K562 (cell line): ENCODE measurements at regions not wholly inside any gene's neighbourhood (a gene's known extent, or its start where the extent isn't known, plus 50 kb on each side); places are given as distances from the start of the nearest gene placed in this dataset.

Source experiments
- ATAC-seq: fragments of 200-7000 bp; cut with Tn5 transposase; 3 replicates; pipeline ENCODE4 v1.9.1; 2020; ENCODE audit warnings: moderate library complexity
- BruUV-seq: library from RNA; stranded (reverse); fragments of 400-500 nt; replicated peaks from 2 replicates; lab custom pipeline; 2021; lab: Mats Ljungman, UMichigan
- CTCF ChIA-PET: fragments of 300-600 bp; formaldehyde crosslinking; extraction: SDS; loops from one replicate; lab custom pipeline; 2021; ENCODE audit warnings: low intra/inter-chr PET ratio; lab: Yijun Ruan, JAX
- POLR2A ChIA-PET: fragments of 300-600, 350-650 bp; sonication (Branson Sonifier 250); formaldehyde crosslinking; extraction: SDS; loops from one replicate; lab custom pipeline; 2021; ENCODE audit warnings: antibody characterized with exemption, inconsistent platforms; lab: Yijun Ruan, JAX
- DNase-seq, 4 experiments: peaks; one replicate each; pipeline versions ENCODE4 v3.0.0 to v3.0.0-alpha.2; 2011 to 2018; ENCODE audit warnings: low spot score in 3 of 4, mixed read lengths in 3 of 4; ENCODE audit errors: extremely low read depth in 1 of 4
- FAIRE-seq: peaks from 2 replicates; lab custom pipeline; 2011; peaks lifted over from hg19 to GRCh38; lab: Jason Lieb, UNC
- H2AFZ ChIP-seq: 2 replicates; pipeline ENCODE4 v1.6.0; 2011; ENCODE audit warnings: low read depth, low read length, control low read depth, inconsistent platforms
- H3K27ac ChIP-seq: fragments of 200-600 bp; 3 replicates; pipeline ENCODE4 v1.8.0; 2011; ENCODE audit warnings: low read depth, mild to moderate bottlenecking, control low read depth, inconsistent platforms, low read length, moderate library complexity, mixed read lengths; ENCODE audit errors: extremely low read depth
- H3K27me3 ChIP-seq, 2 experiments: fragments of 300-600 bp in 1 of 2; 2 replicates in 1 of 2; 3 replicates in 1 of 2; pipeline versions ENCODE4 v1.6.0 to v1.8.0; 2011; ENCODE audit warnings: inconsistent platforms in 2 of 2, low read length in 2 of 2, mild to moderate bottlenecking in 1 of 2, mixed read lengths in 1 of 2, moderate library complexity in 1 of 2; ENCODE audit not compliant: control insufficient read depth in 2 of 2, insufficient read depth in 2 of 2
- H3K36me3 ChIP-seq: fragments of 300-600 bp; 3 replicates; pipeline ENCODE4 v1.8.0; 2011; ENCODE audit warnings: mild to moderate bottlenecking, low read length, inconsistent platforms; ENCODE audit not compliant: control insufficient read depth, insufficient read depth
- H3K4me1 ChIP-seq, 2 experiments: fragments of 200-600 bp in 1 of 2; replicated peaks in 1 of 2; 2 replicates in 1 of 2; 3 replicates in 1 of 2; pipeline versions ENCODE4 v1.5.1 to v1.8.0; 2011; ENCODE audit warnings: inconsistent platforms in 2 of 2, low read length in 2 of 2, mild to moderate bottlenecking in 1 of 2, mixed read lengths in 1 of 2, moderate library complexity in 1 of 2; ENCODE audit not compliant: control insufficient read depth in 2 of 2, insufficient read depth in 2 of 2
- H3K4me2 ChIP-seq: 2 replicates; pipeline ENCODE4 v1.6.1; 2011; ENCODE audit warnings: low read length, control low read depth, inconsistent platforms, mixed read lengths; ENCODE audit not compliant: insufficient read depth
- H3K4me3 ChIP-seq: fragments of 200-600 bp; sonication (generic), shearing (Covaris generic); 2 replicates; pipeline ENCODE4 v1.5.1; 2016; ENCODE audit warnings: control low read depth, inconsistent platforms
- H3K79me2 ChIP-seq: fragments of 200-600 bp; 3 replicates; pipeline ENCODE4 v1.8.0; 2011; ENCODE audit warnings: low read length, inconsistent platforms; ENCODE audit not compliant: control insufficient read depth, insufficient read depth
- H3K9ac ChIP-seq, 2 experiments: 2 replicates each; pipeline versions ENCODE4 v1.6.0 to v1.6.1; 2011; ENCODE audit warnings: low read depth in 2 of 2, low read length in 2 of 2, control low read depth in 1 of 2, inconsistent platforms in 1 of 2, mild to moderate bottlenecking in 1 of 2, mixed read lengths in 1 of 2; ENCODE audit not compliant: insufficient read depth in 1 of 2
- H3K9me1 ChIP-seq: one replicate; pipeline ENCODE4 v1.6.0; 2011; ENCODE audit warnings: inconsistent platforms, mild to moderate bottlenecking, low read length, moderate library complexity; ENCODE audit not compliant: control insufficient read depth, insufficient read depth
- H3K9me3 ChIP-seq: replicated peaks from 2 replicates; pipeline ENCODE4 v1.5.1; 2011; ENCODE audit warnings: low read depth, low read length, inconsistent platforms; ENCODE audit not compliant: control insufficient read depth, insufficient read depth
- H4K20me1 ChIP-seq: replicated peaks from 2 replicates; pipeline ENCODE4 v1.6.1; 2011; ENCODE audit warnings: low read length, inconsistent platforms, mixed read lengths; ENCODE audit not compliant: control insufficient read depth, insufficient read depth
- ERF ChIP-seq: fragments of 450-650 bp; formaldehyde crosslinking; IDR thresholded peaks from 2 replicates; pipeline ENCODE4 v1.4.0; 2020; ENCODE audit warnings: mild to moderate bottlenecking, mixed read lengths
- HDAC6 ChIP-seq: IDR thresholded peaks from 2 replicates; pipeline ENCODE4 v1.6.1; 2012; ENCODE audit warnings: low read depth, mild to moderate bottlenecking, control low read depth, inconsistent platforms, low read length, moderate library complexity
- HNRNPLL ChIP-seq: fragments of 200-400 bp; formaldehyde crosslinking; IDR thresholded peaks from 2 replicates; pipeline ENCODE4 v1.6.1; 2017; ENCODE audit warnings: low read length, low read depth, mild to moderate bottlenecking; ENCODE audit not compliant: poor library complexity, severe bottlenecking
- IFI16 ChIP-seq: fragments of 250-450 bp; sonication (Bioruptor Pico); IDR thresholded peaks from 2 replicates; pipeline ENCODE4 v2.1.2; 2022; ENCODE audit warnings: mild to moderate bottlenecking, inconsistent platforms
- MED1 ChIP-seq: sonication (generic); formaldehyde crosslinking; IDR thresholded peaks from 2 replicates; pipeline ENCODE4 v1.8.1; 2023; ENCODE audit warnings: missing genetic modification reagents, borderline replicate concordance
- NFIX ChIP-seq: fragments of 250-450 bp; sonication (Bioruptor Pico); IDR thresholded peaks from 2 replicates; pipeline ENCODE4 v1.4.0; 2020; ENCODE audit warnings: low read depth, mild to moderate bottlenecking, moderate library complexity
- RFX5 ChIP-seq: IDR thresholded peaks from 2 replicates; pipeline ENCODE4 v1.6.1; 2011; ENCODE audit warnings: low read depth, mild to moderate bottlenecking, improper control_type of control experiment, low read length
- THRB ChIP-seq: fragments of 450-650 bp; formaldehyde crosslinking; conservative IDR thresholded peaks from 2 replicates; pipeline ENCODE4 v1.4.0; 2022; ENCODE audit warnings: mild to moderate bottlenecking, missing genetic modification characterization
- ZNF121 ChIP-seq: sonication (generic); formaldehyde crosslinking; conservative IDR thresholded peaks from 2 replicates; pipeline ENCODE4 v1.8.0; 2022; ENCODE audit warnings: missing genetic modification reagents
- ZNF165 ChIP-seq: fragments of 250-450 bp; sonication (Bioruptor Pico); IDR thresholded peaks from 2 replicates; pipeline ENCODE4 v1.4.0; 2020; ENCODE audit warnings: borderline replicate concordance
- WGBS: fragments of 100-300 bp; shearing (Covaris generic); methylation state at CpG from one replicate; pipeline ENCODE4 v1.1.6; 2016; ENCODE audit warnings: low coverage, mixed read lengths; ENCODE audit not compliant: insufficient coverage; ENCODE audit errors: missing lambda C conversion rate; 5-methylcytosine and 5-hydroxymethylcytosine counted together
- in situ Hi-C: fragments of 300-500 bp; cut with MboI; formaldehyde crosslinking; loops from 4 replicates; pipeline ENCODE4 v1.15.0; 2018; ENCODE audit warnings: inconsistent platforms, mixed read lengths
- intact Hi-C: fragments of 100-400 bp; cut with micrococcal nuclease; formaldehyde crosslinking; loops from 2 replicates; pipeline ENCODE4 v1.14.2; 2022
- TF ChIP-seq, protein P1 (sequence below), 2 experiments: fragments of 450-650 bp in 1 of 2; sonication (generic) in 1 of 2; formaldehyde crosslinking in 1 of 2; IDR thresholded peaks in 1 of 2; conservative IDR thresholded peaks in 1 of 2; 2 replicates each; pipeline versions ENCODE4 v1.6.1 to v1.8.1; 2016 to 2023; ENCODE audit warnings: mild to moderate bottlenecking in 2 of 2, moderate library complexity in 2 of 2, inconsistent platforms in 1 of 2, missing genetic modification reagents in 1 of 2

- Histone ChIP-seq H3K27me3 (peaks cover 0 to 9% of the 10 kb centered on the region in 2 experiments; a peak in 2 of 5 replicates), H3K4me1 (no peaks in the 10 kb centered on the region), H4K20me1 (no peaks in the 10 kb centered on the region), H3K36me3 (no peaks in the 10 kb centered on the region), H2AFZ (no peak overlapping the region), H3K9me1 (no peaks in the 10 kb centered on the region), H3K9ac (no peak overlapping the region), H3K9me3 (0 out of 2 replicates have a peak, but pooled peaks cover 2% of the 10 kb centered on the region), H3K4me3 (no peak overlapping the region), H3K79me2 (no peaks in the 10 kb centered on the region), H3K27ac (no peak overlapping the region), H3K4me2 (no peak overlapping the region)
- in situ Hi-C loops = no loop called here
- intact Hi-C loops = no loop called here
- TF ChIP-seq, protein P1, sequence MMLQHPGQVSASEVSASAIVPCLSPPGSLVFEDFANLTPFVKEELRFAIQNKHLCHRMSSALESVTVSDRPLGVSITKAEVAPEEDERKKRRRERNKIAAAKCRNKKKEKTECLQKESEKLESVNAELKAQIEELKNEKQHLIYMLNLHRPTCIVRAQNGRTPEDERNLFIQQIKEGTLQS (IDR thresholded peaks at IDR 0.05) = peak; percentile 61
- TF ChIP-seq, protein P1 (CRISPR knock-in tag; conservative IDR thresholded peaks at IDR 0.05) = no peak
- TF ChIP-seq HNRNPLL = no peak
- TF ChIP-seq MED1 (CRISPR knock-in tag) = no peak
- 5% methylated on average over 1 of the region's 1 CpG for WGBS
- FAIRE-seq (no peak), DNase-seq (no peak), ATAC-seq (no peak)
- no TSS peak for BruUV-seq
- CTCF ChIA-PET = no interaction called here
- POLR2A ChIA-PET = no interaction called here
Observed at GRCh38 chr6:174036-174435, 118.3 kb upstream of the DUSP22 start.

DNA sequence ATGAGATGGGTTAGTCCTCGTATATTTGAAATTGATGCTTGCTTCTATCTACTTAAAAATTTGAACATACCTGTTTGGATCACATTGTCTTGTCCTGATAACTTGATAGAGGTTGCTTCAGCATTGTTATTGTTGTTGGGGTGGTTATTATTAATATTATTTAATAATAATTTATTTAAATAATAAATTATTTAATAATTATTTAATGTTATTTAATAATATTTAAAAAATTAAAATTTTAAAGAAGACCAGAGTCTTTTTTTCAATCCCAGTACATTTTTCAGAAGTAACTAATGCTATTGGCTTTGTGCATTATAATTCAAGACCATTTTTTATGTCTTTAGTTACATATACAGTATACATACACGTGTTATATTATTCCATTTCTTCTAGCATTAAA is 116.6 kb upstream of the DUSP22 start:
- FAIRE-seq = no peak
- H2AFZ ChIP-seq = no peak overlapping the region
- BruUV-seq = no TSS peak
- H3K4me2 ChIP-seq = no peak overlapping the region
- H3K9me3 ChIP-seq = 0 out of 2 replicates have a peak, but pooled peaks cover 2% of the 10 kb centered on the region
- ChIA-PET CTCF (no interaction called here), POLR2A (no interaction called here)
- no peak for TF ChIP-seq NFIX (CRISPR knock-in tag)
- no peak for TF ChIP-seq THRB (CRISPR knock-in tag)
- no peak for TF ChIP-seq ERF
- TF ChIP-seq ZNF121 (CRISPR knock-in tag) = no peak
- no peak for TF ChIP-seq RFX5
- TF ChIP-seq ZNF165 (CRISPR knock-in tag) = no peak
- TF ChIP-seq IFI16 (CRISPR knock-in tag) = no peak
- no peak for TF ChIP-seq HDAC6
- H3K4me3 ChIP-seq = no peak overlapping the region
- intact Hi-C loops = no loop called here
- peaks cover 0 to 17% of the 10 kb centered on the region in 2 experiments; a peak in 2 of 5 replicates for H3K27me3 ChIP-seq
- H4K20me1 ChIP-seq = no peaks in the 10 kb centered on the region
- no peak overlapping the region for H3K9ac ChIP-seq
- ATAC-seq = no peak
- in situ Hi-C loops = no loop called here
- H3K79me2 ChIP-seq = no peaks in the 10 kb centered on the region
- H3K4me1 ChIP-seq = no peaks in the 10 kb centered on the region; a peak in 1 of 5 replicates
- WGBS = 9% methylated on average over 2 of the region's 2 CpGs
- H3K27ac ChIP-seq = no peak overlapping the region
- H3K9me1 ChIP-seq = no peaks in the 10 kb centered on the region
- no peak for DNase-seq
- no peaks in the 10 kb centered on the region for H3K36me3 ChIP-seq
